ENCODE measurements at regions not wholly inside any gene's neighbourhood (a gene's known extent, or its start where the extent isn't known, plus 50 kb on each side); places are given as distances from the start of the nearest gene placed in this dataset.

GRCh38 chr5:61906820-61907219, 399.2 kb upstream of the KIF2A start:
- DNase-seq (ENCODE audit: low read depth): no peak
- in situ Hi-C loops (cut with HindIII; ENCODE audit: low sequenced_read_pairs): no loop called here
- no peak overlapping the region for H3K4me3 ChIP-seq (ENCODE audit: low read depth, low read length)
- no peak for TF ChIP-seq CTCF (IDR thresholded peaks at IDR 0.05; ENCODE audit: low read depth, low read length, missing control alignments)

GRCh38 chr5:61907995-61908394, 398.0 kb upstream of the KIF2A start:
- TF ChIP-seq CTCF (IDR thresholded peaks at IDR 0.05; ENCODE audit: low read depth, low read length, missing control alignments): no peak
- in situ Hi-C loops (cut with HindIII; ENCODE audit: low sequenced_read_pairs): no loop called here
- no peak for DNase-seq (ENCODE audit: low read depth)
- H3K4me3 ChIP-seq (ENCODE audit: low read depth, low read length): no peak overlapping the region

- no peak for DNase-seq (ENCODE audit: low read depth)
- no peak overlapping the region for H3K4me3 ChIP-seq (ENCODE audit: low read depth, low read length)
- in situ Hi-C loops (cut with HindIII; ENCODE audit: low sequenced_read_pairs): no loop called here
- no peak for TF ChIP-seq CTCF (IDR thresholded peaks at IDR 0.05; ENCODE audit: low read depth, low read length, missing control alignments)
Measured at GRCh38 chr5:61910771-61911170, 395.2 kb upstream of the KIF2A start.

GRCh38 chr5:61912559-61912958, 393.4 kb upstream of the KIF2A start:
- DNase-seq (ENCODE audit: low read depth): no peak
- in situ Hi-C loops (cut with HindIII; ENCODE audit: low sequenced_read_pairs): no loop called here
- H3K4me3 ChIP-seq (ENCODE audit: low read depth, low read length): no peak overlapping the region
- TF ChIP-seq CTCF (IDR thresholded peaks at IDR 0.05; ENCODE audit: low read depth, low read length, missing control alignments): no peak

- in situ Hi-C loops (cut with HindIII; ENCODE audit: low sequenced_read_pairs): no loop called here
- no peak for TF ChIP-seq CTCF (IDR thresholded peaks at IDR 0.05; ENCODE audit: low read depth, low read length, missing control alignments)
- DNase-seq (ENCODE audit: low read depth): no peak
- H3K4me3 ChIP-seq (ENCODE audit: low read depth, low read length): no peak overlapping the region
Measured at GRCh38 chr5:61915646-61916045, 390.4 kb upstream of the KIF2A start.

GRCh38 chr5:61916621-61917620, 389.1 kb upstream of the KIF2A start:
- no peak for TF ChIP-seq CTCF (IDR thresholded peaks at IDR 0.05; ENCODE audit: low read depth, low read length, missing control alignments)
- DNase-seq (ENCODE audit: low read depth): no peak
- in situ Hi-C loops (cut with HindIII; ENCODE audit: low sequenced_read_pairs): no loop called here
- H3K4me3 ChIP-seq (ENCODE audit: low read depth, low read length): no peak overlapping the region
